Tibial nerve (tissue), 4 donors: ENCODE measurements at regions not wholly inside any gene's neighbourhood (a gene's known extent, or its start where the extent isn't known, plus 50 kb on each side); places are given as distances from the start of the nearest gene placed in this dataset.

Source experiments
- CTCF ChIP-seq, 5 experiments: fragments of 200-600 bp in 3 of 5; fragments of 450-650 bp in 2 of 5; sonication (generic) in 3 of 5; IDR thresholded peaks; one replicate each; pipeline ENCODE4 v1.5.1; 2016 to 2019; ENCODE audit warnings: antibody characterized with exemption in 5 of 5, mild to moderate bottlenecking in 3 of 5, moderate library complexity in 2 of 5
- EP300 ChIP-seq, 2 donors: sonication (generic); formaldehyde crosslinking; IDR thresholded peaks; one replicate each; pipeline ENCODE4 v1.6.1; 2017; ENCODE audit warnings: antibody characterized with exemption in 2 of 2, mild to moderate bottlenecking in 1 of 2
- POLR2A ChIP-seq, 2 donors: fragments of 450-650 bp; IDR thresholded peaks; one replicate each; pipeline ENCODE4 v1.6.1; 2017; ENCODE audit warnings: antibody characterized with exemption in 2 of 2, mild to moderate bottlenecking in 2 of 2, moderate library complexity in 2 of 2

- TF ChIP-seq CTCF (IDR thresholded peaks at IDR 0.05), result no peak
- TF ChIP-seq POLR2A (IDR thresholded peaks at IDR 0.05), result no peak
- TF ChIP-seq EP300 (IDR thresholded peaks at IDR 0.05), result no peak
Observed at GRCh38 chr4:149294601-149295000, 521.0 kb downstream of the IQCM start.
